ENCODE measurements at regions not wholly inside any gene's neighbourhood (a gene's known extent, or its start where the extent isn't known, plus 50 kb on each side); places are given as distances from the start of the nearest gene placed in this dataset.

DNA sequence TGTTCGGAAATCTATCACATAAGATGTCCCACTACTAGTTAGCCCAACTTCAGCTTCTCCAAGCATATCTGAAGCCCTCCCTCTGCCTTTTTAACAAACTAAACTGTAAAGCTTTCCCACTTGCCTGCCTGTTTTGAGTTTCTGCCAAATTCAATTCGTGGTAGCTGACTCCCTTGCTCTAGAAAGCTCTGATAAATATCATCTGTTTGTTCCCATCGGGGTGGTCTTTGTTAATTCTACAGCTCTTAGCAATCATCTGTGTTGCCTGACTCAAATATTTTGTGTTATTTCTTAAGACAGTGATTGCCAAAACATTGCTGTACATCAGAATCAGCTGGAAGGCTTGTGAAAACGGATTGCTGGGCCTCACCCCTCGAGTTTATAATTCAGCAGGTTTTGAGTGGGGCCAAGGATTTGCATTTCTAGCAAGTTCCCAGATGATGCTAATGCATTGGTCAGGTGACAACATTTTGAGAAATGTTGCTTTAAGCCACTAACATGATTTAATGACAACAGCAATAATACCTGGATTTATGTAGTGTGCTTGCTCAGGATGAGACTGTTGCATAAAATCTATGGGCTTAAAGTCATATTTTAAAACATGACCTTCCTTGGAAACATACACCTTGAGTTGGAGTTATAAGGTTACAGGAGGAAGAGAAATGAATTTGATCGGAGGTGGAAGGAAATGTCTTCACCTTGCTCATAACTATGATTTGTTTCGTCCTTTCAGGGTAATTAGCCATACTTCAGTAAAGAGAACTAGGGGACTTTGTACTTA, 631.9 kb downstream of the PSAT1 start:
- H3K9me3 ChIP-seq (replicated peaks; ENCODE audit: control insufficient read depth, insufficient read depth, low read length): no peaks in the 10 kb centered on the region
- TF ChIP-seq GATA2 (IDR thresholded peaks at IDR 0.05; ENCODE audit: insufficient read depth, insufficient read length, low read depth, low read length) (no peak), EZH2 (IDR thresholded peaks at IDR 0.05; ENCODE audit: borderline replicate concordance, low read depth, low read length, severe bottlenecking) (no peak), FOS (IDR thresholded peaks at IDR 0.05; ENCODE audit: borderline replicate concordance, insufficient read depth, low read length) (no peak), POLR2AphosphoS5 (IDR thresholded peaks at IDR 0.05; ENCODE audit: insufficient read depth, low read depth, low read length) (no peak), MYC (IDR thresholded peaks at IDR 0.05; ENCODE audit: low read depth, low read length) (no peak), JUN (IDR thresholded peaks at IDR 0.05; ENCODE audit: borderline replicate concordance, insufficient read depth, insufficient read length, low read depth) (no peak), POLR2A (IDR thresholded peaks at IDR 0.05; ENCODE audit: low read depth, low read length) (no peak)
- TF ChIP-seq, protein P1, sequence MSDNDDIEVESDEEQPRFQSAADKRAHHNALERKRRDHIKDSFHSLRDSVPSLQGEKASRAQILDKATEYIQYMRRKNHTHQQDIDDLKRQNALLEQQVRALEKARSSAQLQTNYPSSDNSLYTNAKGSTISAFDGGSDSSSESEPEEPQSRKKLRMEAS (IDR thresholded peaks at IDR 0.05; ENCODE audit: insufficient read depth, insufficient read length): no peak
- TF ChIP-seq, protein P2, sequence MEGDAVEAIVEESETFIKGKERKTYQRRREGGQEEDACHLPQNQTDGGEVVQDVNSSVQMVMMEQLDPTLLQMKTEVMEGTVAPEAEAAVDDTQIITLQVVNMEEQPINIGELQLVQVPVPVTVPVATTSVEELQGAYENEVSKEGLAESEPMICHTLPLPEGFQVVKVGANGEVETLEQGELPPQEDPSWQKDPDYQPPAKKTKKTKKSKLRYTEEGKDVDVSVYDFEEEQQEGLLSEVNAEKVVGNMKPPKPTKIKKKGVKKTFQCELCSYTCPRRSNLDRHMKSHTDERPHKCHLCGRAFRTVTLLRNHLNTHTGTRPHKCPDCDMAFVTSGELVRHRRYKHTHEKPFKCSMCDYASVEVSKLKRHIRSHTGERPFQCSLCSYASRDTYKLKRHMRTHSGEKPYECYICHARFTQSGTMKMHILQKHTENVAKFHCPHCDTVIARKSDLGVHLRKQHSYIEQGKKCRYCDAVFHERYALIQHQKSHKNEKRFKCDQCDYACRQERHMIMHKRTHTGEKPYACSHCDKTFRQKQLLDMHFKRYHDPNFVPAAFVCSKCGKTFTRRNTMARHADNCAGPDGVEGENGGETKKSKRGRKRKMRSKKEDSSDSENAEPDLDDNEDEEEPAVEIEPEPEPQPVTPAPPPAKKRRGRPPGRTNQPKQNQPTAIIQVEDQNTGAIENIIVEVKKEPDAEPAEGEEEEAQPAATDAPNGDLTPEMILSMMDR (IDR thresholded peaks at IDR 0.05; ENCODE audit: extremely low read depth in 1 of 2, insufficient read depth in 1 of 2, low read depth in 1 of 2, low read length in 2 of 2): no peak
- H3K27me3 ChIP-seq (ENCODE audit: control insufficient read depth in 2 of 2, insufficient read depth in 2 of 2, low read length in 2 of 2): no peaks in the 10 kb centered on the region
- DNase-seq (ENCODE audit: low read depth, low spot score) (no peak), FAIRE-seq (no peak)
- no peaks in the 10 kb centered on the region for H4K20me1 ChIP-seq (replicated peaks; ENCODE audit: control insufficient read depth, extremely low read depth, insufficient read depth, low read length)
- H3K36me3 ChIP-seq (ENCODE audit: control insufficient read depth in 2 of 2, extremely low read depth in 1 of 2, insufficient read depth in 2 of 2, low read length in 2 of 2): no peaks in the 10 kb centered on the region
- dilution Hi-C loops (cut with MboI; ENCODE audit: extremely low pct_ligation_motif_present, low sequenced_read_pairs) (no loop called here), intact Hi-C loops (cut with micrococcal nuclease) (no loop called here)
- no peak overlapping the region for H3K9ac ChIP-seq (replicated peaks; ENCODE audit: extremely low read depth, insufficient read depth, low read length)
- H3K9me1 ChIP-seq (replicated peaks; ENCODE audit: control insufficient read depth, extremely low read depth, insufficient read depth, low read length): no peaks in the 10 kb centered on the region
- peaks cover 15% of the 10 kb centered on the region for H3K4me1 ChIP-seq (ENCODE audit: control insufficient read depth, extremely low read depth, insufficient read depth, low read length)
- ChIA-PET POLR2A (no interaction called here), CTCF (no interaction called here)
- no TSS peak for BruUV-seq (replicated peaks)
- no peak overlapping the region for H2AFZ ChIP-seq (ENCODE audit: low read depth, low read length)
- H3K4me2 ChIP-seq (ENCODE audit: insufficient read depth, low read length): no peak overlapping the region
- no peaks in the 10 kb centered on the region for H3K79me2 ChIP-seq (ENCODE audit: control insufficient read depth, insufficient read depth, low read length)
- H3K27ac ChIP-seq (ENCODE audit: insufficient read depth, low read depth, low read length): no peak overlapping the region
- H3K4me3 ChIP-seq (replicated peaks in 1 of 3; ENCODE audit: insufficient read depth in 1 of 3, low read depth in 1 of 3, low read length in 3 of 3): no peak overlapping the region
